Activated T-helper 2 cell treated with anti-CD3 and anti-CD28 coated beads, Interferon-gamma antibody, Interleukin-2, Interleukin-4, amounts not matched to agents 10 μg/mL and 5 μg/mL and 100 μg/mL, durations not matched to agents 14 hours and 24 hours and 36 hours (primary cell): ENCODE measurements at regions not wholly inside any gene's neighbourhood (a gene's known extent, or its start where the extent isn't known, plus 50 kb on each side); places are given as distances from the start of the nearest gene placed in this dataset.

Experiments
- DNase-seq: peaks from one replicate; pipeline ENCODE4 v3.0.0; 2021; ENCODE audit warnings: low spot score
- H3K27ac Mint-ChIP-seq: one replicate; pipeline ENCODE4 v1.8.0; 2021; ENCODE audit warnings: mixed read lengths
- H3K27me3 Mint-ChIP-seq: one replicate; pipeline ENCODE4 v1.8.0; 2021; ENCODE audit warnings: low read depth, mixed read lengths
- H3K36me3 Mint-ChIP-seq: one replicate; pipeline ENCODE4 v1.8.0; 2021; ENCODE audit warnings: low read depth, mixed read lengths
- H3K4me1 Mint-ChIP-seq: one replicate; pipeline ENCODE4 v1.8.0; 2021; ENCODE audit warnings: low read depth, mixed read lengths
- H3K4me3 Mint-ChIP-seq: one replicate; pipeline ENCODE4 v1.8.0; 2021; ENCODE audit warnings: low read depth, mild to moderate bottlenecking, moderate library complexity, mixed read lengths
- H3K9me3 Mint-ChIP-seq: one replicate; pipeline ENCODE4 v1.8.0; 2021; ENCODE audit warnings: mixed read lengths
- intact Hi-C: fragments of 100-400 bp; cut with micrococcal nuclease; formaldehyde crosslinking; loops from one replicate; pipeline ENCODE4 v1.15.1; 2023

DNA sequence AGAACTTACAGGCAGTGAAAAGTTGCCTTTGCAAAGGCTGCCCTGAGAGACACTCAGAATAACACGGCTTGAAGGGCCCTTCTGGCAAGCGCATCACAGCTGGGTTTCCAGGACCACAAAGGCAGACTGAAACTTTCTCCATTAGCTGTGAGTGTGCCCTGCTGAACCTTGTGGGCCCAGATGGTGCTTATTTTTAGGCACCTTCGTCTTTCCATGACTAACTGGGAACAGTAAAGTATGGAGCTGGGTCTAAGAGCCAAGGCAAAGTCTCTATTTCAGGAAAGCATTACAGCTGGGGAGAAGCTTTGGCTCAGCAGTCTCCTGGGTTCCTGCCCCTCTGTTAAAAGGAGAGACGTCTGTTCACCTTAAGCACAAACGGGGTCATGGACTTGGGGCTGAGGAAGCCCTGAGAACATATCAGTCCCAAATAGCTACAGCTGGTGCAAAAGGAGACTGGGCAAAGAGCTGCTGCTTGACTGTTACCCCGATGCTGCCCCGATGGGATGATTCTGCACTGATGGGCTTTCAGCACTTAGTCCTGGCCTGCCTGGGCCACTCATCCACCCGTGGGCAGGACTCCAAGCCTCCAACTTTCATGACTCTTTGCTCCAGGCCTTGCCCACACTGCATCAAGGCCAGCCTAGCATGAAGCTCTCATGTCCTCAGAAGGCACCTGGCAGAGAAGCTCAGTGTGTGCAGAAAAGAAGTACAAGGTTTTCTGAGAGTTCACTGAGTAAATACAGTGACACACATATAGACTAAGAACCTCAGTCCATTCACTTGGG lies 248.3 kb downstream of the PHLDA1 start:
- Mint-ChIP-seq H3K9me3 (no peaks in the 10 kb centered on the region), H3K4me3 (no peak overlapping the region), H3K36me3 (no peaks in the 10 kb centered on the region), H3K4me1 (peaks cover 18% of the 10 kb centered on the region), H3K27ac (no peak overlapping the region), H3K27me3 (peaks cover 10% of the 10 kb centered on the region)
- no peak for DNase-seq
- intact Hi-C loops: loop anchor here (5.0 kb wide), 2 partner anchors 126 to 141 kb away; no protein-coding TSS in a partner anchor

DNA sequence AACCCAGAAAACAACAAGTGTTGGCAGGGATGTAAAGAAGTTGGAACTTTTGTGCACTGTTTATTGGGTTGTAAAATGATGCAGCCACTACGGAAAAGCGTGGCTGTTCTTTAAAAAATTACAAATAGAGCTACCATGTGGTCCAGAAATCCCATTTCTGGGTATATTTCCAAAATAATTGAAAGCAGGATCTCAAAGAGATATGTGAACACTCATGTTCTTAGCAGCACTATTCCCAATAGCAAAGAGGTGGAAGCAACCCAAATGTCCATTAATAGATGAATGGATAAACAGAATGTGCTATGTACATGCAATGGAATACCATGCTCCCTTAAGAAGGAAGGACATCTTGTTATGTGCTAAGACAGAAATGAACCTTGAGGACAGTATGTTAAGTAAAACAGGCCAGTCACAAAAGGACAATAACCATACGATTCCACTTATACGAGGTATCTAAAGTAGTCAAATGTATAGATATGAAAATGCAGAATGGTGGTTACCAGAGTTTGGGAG lies 249.5 kb downstream of the PHLDA1 start:
- no peak overlapping the region for H3K27ac Mint-ChIP-seq
- H3K4me1 Mint-ChIP-seq: peaks cover 18% of the 10 kb centered on the region
- no peak overlapping the region for H3K4me3 Mint-ChIP-seq
- H3K36me3 Mint-ChIP-seq: no peaks in the 10 kb centered on the region
- no peak for DNase-seq
- H3K27me3 Mint-ChIP-seq: peaks cover 12% of the 10 kb centered on the region
- intact Hi-C loops: loop anchor here (5.0 kb wide), 2 partner anchors 125 to 140 kb away; no protein-coding TSS in a partner anchor
- no peaks in the 10 kb centered on the region for H3K9me3 Mint-ChIP-seq

DNA sequence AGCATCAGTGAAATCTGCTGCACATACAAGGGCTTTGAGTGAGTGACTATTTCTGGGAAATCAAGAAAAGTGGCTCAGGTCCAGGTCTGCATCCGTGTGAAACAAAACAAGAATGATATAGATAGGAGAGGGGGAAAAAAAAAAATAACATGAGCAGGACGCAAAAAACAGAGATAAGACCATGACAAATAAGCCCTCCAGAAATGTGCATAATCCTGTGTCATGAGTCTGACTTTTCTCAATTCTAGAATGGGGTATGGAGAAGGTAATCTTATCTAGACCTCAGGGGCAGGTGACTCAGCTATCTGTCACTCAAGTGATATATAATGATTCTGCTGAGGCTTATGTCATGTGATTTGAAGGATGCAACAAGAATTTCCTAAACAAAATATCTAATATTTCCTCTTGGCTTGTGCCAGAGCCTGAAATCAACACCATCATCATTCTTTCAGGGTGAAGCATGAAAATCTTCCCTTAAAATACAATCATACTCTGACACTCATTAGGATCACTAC lies 250.0 kb downstream of the PHLDA1 start:
- Mint-ChIP-seq H3K4me1 (peaks cover 18% of the 10 kb centered on the region), H3K36me3 (no peaks in the 10 kb centered on the region), H3K9me3 (no peaks in the 10 kb centered on the region), H3K27me3 (peaks cover 15% of the 10 kb centered on the region), H3K27ac (no peak overlapping the region), H3K4me3 (no peak overlapping the region)
- intact Hi-C loops: loop anchor here (5.0 kb wide), 2 partner anchors 124 to 139 kb away; no protein-coding TSS in a partner anchor
- no peak for DNase-seq

DNA sequence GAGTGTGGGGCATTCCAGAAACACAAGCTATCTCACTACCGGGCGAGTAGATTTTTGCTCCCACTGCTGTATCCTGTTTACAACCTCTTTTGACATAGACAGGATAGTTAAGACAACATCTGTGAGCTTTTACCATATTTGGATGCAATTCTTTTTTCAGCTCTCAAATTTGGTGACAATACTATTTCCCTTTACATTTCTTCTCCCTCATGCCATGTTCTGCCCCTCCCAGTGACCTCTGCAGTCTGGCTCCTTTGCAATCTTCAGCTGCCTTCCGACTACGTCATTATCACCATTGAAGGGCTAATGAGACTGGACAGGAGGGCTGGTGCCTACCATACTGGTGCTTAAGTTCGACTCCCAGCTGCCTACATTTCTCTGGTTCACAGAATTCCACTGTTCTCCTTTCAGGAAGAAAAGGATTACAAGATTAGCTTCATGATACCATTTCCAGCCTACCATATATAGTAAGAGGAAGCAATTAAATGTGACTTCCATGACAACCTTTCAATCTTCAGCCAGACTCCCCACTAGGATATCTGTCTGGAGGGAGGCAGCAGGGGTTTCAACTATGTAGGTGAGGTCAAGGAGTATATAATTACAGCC lies 251.6 kb downstream of the PHLDA1 start:
- Mint-ChIP-seq H3K36me3 (no peaks in the 10 kb centered on the region), H3K27ac (no peak overlapping the region), H3K9me3 (no peaks in the 10 kb centered on the region), H3K4me3 (no peak overlapping the region), H3K4me1 (peaks cover 18% of the 10 kb centered on the region), H3K27me3 (peaks cover 17% of the 10 kb centered on the region)
- no peak for DNase-seq
- intact Hi-C loops: loop anchor here (5.0 kb wide), 2 partner anchors 123 to 138 kb away; no protein-coding TSS in a partner anchor

DNA sequence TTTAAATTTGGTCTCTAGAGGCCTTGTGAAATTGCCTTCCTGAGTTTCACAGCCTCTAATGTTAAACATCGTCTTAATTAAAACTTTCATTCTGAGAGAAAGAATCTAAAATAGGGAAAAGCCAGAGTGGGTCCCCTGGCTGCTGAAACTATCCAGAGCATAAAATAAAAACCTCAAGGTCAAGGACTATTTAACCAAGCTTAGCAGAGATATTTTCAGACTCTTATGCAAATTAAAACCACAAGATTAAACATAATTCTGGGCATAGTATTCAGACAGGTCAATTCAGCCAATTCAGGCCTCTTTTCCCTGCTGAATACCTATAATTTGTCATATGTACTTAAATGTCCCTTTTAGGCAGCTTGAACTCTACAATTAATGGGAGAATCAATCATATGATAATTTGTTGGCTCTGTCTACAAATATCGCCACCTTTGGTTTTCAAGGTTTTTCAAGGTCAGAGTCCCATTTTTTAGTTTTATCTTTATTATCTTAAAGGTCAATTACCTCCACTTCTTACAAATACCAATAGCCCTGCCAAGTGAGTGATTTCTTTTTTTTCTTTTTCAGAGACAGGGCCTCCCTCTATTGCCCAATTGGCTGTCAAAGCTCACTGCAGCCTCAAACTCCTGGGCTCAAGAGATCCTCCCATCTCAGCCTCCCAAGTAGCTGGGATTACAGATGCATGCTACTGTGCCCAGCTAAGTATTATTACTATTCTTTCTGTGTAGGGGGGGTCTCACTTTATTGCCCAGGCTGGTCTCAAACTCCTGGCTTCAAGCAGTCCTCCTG lies 257.1 kb downstream of the PHLDA1 start:
- no peaks in the 10 kb centered on the region for H3K36me3 Mint-ChIP-seq

DNA sequence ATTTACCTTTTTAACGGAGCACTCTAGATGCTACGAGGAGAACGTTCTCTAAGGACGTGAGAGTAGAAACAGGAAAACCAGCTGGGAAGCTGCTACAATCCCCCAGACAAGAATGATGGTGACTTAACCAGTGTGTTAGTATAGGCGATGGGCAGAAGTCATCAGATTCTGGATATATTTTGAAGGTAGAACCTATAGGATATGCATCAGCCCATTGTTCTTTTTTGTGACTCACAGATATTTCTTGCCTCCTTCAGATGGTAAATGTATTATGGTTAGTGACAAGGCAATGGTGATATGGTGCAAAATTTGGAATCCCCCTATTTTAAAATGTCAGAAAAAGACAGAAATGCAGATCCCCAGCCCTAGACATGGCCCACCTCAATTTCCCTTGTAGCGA lies 258.2 kb downstream of the PHLDA1 start:
- Mint-ChIP-seq H3K36me3 (no peaks in the 10 kb centered on the region), H3K27me3 (peaks cover 27% of the 10 kb centered on the region), H3K9me3 (no peaks in the 10 kb centered on the region), H3K4me3 (no peak overlapping the region), H3K27ac (no peak overlapping the region), H3K4me1 (no peaks in the 10 kb centered on the region)
- intact Hi-C loops: no loop called here
- DNase-seq: no peak

More for the DNA sequence above, 257.1 kb downstream of the PHLDA1 start:
- H3K4me3 Mint-ChIP-seq: no peak overlapping the region
- H3K27me3 Mint-ChIP-seq: peaks cover 21% of the 10 kb centered on the region
- no peak for DNase-seq
- no peak overlapping the region for H3K27ac Mint-ChIP-seq
- intact Hi-C loops: no loop called here
- H3K9me3 Mint-ChIP-seq: no peaks in the 10 kb centered on the region
- no peaks in the 10 kb centered on the region for H3K4me1 Mint-ChIP-seq

DNA sequence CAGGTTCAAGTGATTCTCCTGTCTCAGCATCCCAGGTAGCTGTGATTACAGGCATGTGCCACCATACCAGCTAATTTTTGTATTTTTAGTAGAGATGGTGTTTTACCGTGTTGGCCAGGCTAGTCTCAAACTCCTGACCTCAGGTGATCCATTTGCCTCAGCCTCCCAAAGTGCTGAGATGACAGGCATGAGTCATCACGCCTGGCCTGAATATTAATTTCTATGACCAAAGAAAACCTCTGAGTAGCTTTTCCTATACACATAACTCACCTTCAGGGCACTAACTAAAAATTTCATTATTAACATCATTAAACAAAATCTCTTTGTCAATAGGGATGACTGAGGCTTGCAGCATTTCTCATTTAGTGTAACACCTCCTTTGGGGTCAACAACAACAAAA lies 259.6 kb upstream of the KRR1 start:
- intact Hi-C loops: no loop called here
- Mint-ChIP-seq H3K36me3 (no peaks in the 10 kb centered on the region), H3K27ac (no peak overlapping the region), H3K4me3 (no peak overlapping the region), H3K27me3 (peaks cover 27% of the 10 kb centered on the region), H3K4me1 (peaks cover 9% of the 10 kb centered on the region), H3K9me3 (no peaks in the 10 kb centered on the region)
- DNase-seq: no peak

DNA sequence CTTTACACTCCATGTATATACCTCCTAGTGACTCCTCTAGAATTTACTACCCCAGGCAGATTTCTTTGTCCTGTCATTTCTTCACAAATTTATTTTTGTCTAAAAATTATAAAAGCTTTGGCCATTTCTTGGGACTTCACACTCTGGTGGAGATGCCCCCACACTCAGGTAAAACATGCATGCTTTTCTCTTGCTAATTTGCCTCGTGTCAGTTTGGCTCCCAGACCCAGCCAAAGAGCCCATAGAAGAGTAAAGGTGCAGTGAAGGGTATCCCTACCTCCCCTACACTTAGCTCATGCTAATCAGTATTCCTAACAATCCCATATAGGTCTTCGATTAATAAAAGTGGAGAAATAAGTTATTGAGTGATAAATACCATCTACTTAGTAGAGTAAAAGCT lies 256.5 kb upstream of the KRR1 start:
- Mint-ChIP-seq H3K9me3 (no peaks in the 10 kb centered on the region), H3K4me3 (no peak overlapping the region), H3K27me3 (peaks cover 41% of the 10 kb centered on the region), H3K4me1 (peaks cover 13% of the 10 kb centered on the region), H3K36me3 (no peaks in the 10 kb centered on the region), H3K27ac (no peak overlapping the region)
- intact Hi-C loops: loop anchor here (10.0 kb wide), 1 partner anchor 53 kb away; no protein-coding TSS in a partner anchor
- no peak for DNase-seq

DNA sequence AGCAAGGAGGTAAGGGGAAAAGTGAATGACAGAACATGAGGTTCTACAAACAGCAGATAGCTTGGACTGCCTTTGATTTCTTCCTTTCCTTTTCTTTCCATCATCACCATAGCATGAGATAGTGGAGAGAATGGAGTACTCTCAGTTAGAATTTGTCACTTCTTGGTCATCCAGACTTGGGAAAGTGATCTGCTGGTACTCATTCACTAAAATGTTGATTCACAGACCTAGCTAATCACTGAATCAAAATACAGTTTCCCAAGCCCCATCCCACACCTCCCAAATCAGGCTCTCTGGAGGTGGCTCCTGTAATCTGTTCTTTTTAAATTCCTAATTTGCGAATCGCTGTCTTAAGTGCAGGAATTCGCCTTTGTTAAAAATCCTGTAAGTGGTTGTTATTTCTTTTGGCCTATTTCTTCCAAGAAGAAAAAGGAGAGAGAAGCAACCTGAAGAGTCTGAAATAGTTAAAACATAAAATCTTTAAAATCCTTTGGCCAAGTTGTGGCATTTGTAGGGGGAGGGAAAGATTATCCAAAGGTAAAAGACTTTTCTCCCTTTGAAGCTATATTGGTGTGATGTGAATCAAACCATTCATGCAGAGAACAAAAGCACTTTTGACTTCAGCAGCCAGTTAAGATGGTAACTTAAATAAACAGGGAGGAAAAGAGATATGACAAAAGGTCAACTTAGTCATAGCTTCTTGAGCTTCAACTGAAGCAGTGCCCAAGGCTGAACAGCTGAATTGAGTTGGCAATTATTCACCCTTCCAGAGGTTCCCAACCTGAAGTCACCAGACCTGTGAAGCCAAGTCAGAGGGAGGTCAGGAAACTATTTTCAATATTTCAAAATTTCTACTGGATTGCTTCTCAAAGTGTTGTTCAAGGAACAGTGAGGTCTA lies 255.1 kb upstream of the KRR1 start:
- Mint-ChIP-seq H3K4me3 (no peak overlapping the region), H3K4me1 (peaks cover 13% of the 10 kb centered on the region), H3K27me3 (peaks cover 40% of the 10 kb centered on the region), H3K27ac (no peak overlapping the region), H3K9me3 (no peaks in the 10 kb centered on the region), H3K36me3 (no peaks in the 10 kb centered on the region)
- DNase-seq: no peak
- intact Hi-C loops: loop anchor here (10.0 kb wide), 1 partner anchor 52 kb away; no protein-coding TSS in a partner anchor

DNA sequence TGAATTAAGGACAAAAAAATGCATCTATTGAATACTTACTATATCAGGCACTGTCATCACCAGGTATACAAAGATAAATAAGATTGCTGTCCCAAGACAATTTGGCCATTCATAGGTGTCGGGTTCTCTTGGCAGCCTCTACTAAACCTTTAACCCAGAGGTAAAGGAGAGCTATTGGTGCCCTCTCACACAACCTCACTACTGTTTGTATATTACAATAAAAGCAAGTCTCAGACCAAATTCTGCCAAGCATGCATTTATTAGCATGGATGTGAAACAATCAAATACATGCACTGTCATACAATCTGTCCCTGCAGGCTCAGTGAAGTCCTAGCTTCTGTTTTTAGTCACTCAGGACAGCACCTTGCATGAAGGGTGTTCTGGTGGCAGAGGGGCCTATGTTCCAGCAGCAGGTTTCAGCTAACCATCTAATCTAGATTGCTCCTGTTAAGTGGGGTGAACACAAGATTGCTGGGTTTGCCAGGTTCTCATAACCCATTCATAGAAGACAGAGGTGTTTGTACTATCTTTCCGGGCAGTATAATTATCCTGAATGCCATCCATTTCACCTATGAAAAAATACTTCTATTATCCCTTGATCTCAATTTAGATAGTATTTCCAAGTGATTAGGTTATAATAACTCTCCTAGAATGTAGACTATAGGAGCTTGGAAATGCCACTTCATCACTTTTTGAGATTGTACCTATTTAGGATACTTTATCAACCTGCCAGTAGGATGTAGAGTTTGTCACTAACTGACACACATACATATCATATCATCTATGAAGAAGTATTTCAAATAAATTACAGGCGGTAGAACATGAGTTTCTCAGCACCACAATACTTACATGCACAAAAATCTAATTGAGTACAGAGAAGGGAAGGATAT lies 254.0 kb upstream of the KRR1 start:
- Mint-ChIP-seq H3K27me3 (peaks cover 40% of the 10 kb centered on the region), H3K36me3 (no peaks in the 10 kb centered on the region), H3K4me1 (peaks cover 13% of the 10 kb centered on the region), H3K9me3 (no peaks in the 10 kb centered on the region), H3K4me3 (no peak overlapping the region), H3K27ac (no peak overlapping the region)
- intact Hi-C loops: loop anchor here (10.0 kb wide), 1 partner anchor 51 kb away; no protein-coding TSS in a partner anchor
- no peak for DNase-seq
